Tibial artery (tissue), 4 donors: ENCODE measurements at regions not wholly inside any gene's neighbourhood (a gene's known extent, or its start where the extent isn't known, plus 50 kb on each side); places are given as distances from the start of the nearest gene placed in this dataset.

Experiments
- DNase-seq, 2 donors: peaks; one replicate each; pipeline ENCODE4 v3.0.0-alpha.2; 2019
- H3K27ac ChIP-seq, 2 donors: fragments of 200-600 bp; sonication (generic) in 1 of 2; 1 replicate in 1 of 2; 2 replicates in 1 of 2; pipeline ENCODE4 v1.5.1; 2018 to 2019; ENCODE audit warnings: mild to moderate bottlenecking in 1 of 2
- H3K27me3 ChIP-seq, 2 donors: fragments of 200-600 bp; sonication (generic) in 1 of 2; one replicate each; pipeline versions ENCODE4 v1.5.1 to v1.6.0; 2016 to 2019
- H3K36me3 ChIP-seq, 3 donors: fragments of 200-600 bp; sonication (generic) in 2 of 3; one replicate each; pipeline ENCODE4 v1.5.1; 2016 to 2019; ENCODE audit warnings: mild to moderate bottlenecking in 2 of 3
- H3K4me1 ChIP-seq, 4 donors: fragments of 200-600 bp; sonication (generic) in 2 of 4; 1 replicate in 3 of 4; 2 replicates in 1 of 4; pipeline ENCODE4 v1.5.1; 2016 to 2019
- H3K4me3 ChIP-seq, 2 donors: fragments of 200-600 bp; sonication (generic) in 1 of 2; 1 replicate in 1 of 2; 2 replicates in 1 of 2; pipeline ENCODE4 v1.5.1; 2018 to 2019; ENCODE audit warnings: mild to moderate bottlenecking in 2 of 2
- H3K9me3 ChIP-seq, 3 donors: fragments of 200-600 bp; sonication (generic) in 1 of 3; one replicate each; pipeline ENCODE4 v1.5.1; 2016 to 2019
- intact Hi-C: fragments of 100-400 bp; cut with DNase I; formaldehyde crosslinking; loops from one replicate; pipeline ENCODE4 v1.15.0; 2023; ENCODE audit warnings: low total_unique reads
- TF ChIP-seq, protein P1 (sequence below), 2 experiments: fragments of 200-600 bp in 1 of 2; fragments of 450-650 bp in 1 of 2; IDR thresholded peaks; one replicate each; pipeline ENCODE4 v1.5.1; 2017 to 2019; ENCODE audit warnings: antibody characterized with exemption in 2 of 2, mild to moderate bottlenecking in 1 of 2, moderate library complexity in 1 of 2

DNA sequence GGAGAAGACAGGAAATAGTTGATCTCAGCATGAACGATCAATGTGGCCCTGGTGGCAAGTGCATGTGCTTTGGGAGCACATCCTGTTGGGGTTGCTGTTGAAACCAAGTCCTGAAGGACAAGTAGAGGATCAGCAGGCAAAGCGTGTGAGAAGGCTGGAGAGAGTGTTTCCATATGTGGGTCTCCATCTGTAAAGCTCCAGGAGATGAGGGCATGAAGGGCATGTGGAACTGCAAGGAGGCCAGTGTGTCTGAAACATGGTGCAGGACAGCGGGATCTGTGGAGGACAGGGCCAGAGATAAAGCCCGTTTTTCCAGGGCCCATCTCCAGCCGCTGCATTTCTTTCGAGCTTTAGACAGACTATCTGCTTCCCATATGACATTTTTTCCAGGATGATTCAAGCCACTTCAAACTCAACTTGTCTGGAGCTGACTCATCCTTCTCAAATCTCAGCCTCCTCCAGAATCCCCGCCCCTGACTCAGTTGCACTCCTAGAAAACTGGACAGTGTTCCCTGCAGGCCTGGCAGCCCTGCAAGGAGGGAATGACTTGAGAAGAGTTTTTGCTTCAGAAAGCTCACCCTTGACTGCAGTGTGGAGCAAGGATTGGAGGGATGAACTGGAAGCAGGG lies 226.1 kb downstream of the VAPA start:
- no peaks in the 10 kb centered on the region for H3K9me3 ChIP-seq
- H3K4me1 ChIP-seq, result peaks cover 0 to 38% (median 19%) of the 10 kb centered on the region in 4 donors
- no peak for DNase-seq
- TF ChIP-seq, protein P1, sequence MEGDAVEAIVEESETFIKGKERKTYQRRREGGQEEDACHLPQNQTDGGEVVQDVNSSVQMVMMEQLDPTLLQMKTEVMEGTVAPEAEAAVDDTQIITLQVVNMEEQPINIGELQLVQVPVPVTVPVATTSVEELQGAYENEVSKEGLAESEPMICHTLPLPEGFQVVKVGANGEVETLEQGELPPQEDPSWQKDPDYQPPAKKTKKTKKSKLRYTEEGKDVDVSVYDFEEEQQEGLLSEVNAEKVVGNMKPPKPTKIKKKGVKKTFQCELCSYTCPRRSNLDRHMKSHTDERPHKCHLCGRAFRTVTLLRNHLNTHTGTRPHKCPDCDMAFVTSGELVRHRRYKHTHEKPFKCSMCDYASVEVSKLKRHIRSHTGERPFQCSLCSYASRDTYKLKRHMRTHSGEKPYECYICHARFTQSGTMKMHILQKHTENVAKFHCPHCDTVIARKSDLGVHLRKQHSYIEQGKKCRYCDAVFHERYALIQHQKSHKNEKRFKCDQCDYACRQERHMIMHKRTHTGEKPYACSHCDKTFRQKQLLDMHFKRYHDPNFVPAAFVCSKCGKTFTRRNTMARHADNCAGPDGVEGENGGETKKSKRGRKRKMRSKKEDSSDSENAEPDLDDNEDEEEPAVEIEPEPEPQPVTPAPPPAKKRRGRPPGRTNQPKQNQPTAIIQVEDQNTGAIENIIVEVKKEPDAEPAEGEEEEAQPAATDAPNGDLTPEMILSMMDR (IDR thresholded peaks at IDR 0.05), result no peak
- no peaks in the 10 kb centered on the region for H3K36me3 ChIP-seq
- no peak overlapping the region for H3K27ac ChIP-seq
- no peak overlapping the region for H3K4me3 ChIP-seq
- intact Hi-C loops, result no loop called here
- no peaks in the 10 kb centered on the region for H3K27me3 ChIP-seq

DNA sequence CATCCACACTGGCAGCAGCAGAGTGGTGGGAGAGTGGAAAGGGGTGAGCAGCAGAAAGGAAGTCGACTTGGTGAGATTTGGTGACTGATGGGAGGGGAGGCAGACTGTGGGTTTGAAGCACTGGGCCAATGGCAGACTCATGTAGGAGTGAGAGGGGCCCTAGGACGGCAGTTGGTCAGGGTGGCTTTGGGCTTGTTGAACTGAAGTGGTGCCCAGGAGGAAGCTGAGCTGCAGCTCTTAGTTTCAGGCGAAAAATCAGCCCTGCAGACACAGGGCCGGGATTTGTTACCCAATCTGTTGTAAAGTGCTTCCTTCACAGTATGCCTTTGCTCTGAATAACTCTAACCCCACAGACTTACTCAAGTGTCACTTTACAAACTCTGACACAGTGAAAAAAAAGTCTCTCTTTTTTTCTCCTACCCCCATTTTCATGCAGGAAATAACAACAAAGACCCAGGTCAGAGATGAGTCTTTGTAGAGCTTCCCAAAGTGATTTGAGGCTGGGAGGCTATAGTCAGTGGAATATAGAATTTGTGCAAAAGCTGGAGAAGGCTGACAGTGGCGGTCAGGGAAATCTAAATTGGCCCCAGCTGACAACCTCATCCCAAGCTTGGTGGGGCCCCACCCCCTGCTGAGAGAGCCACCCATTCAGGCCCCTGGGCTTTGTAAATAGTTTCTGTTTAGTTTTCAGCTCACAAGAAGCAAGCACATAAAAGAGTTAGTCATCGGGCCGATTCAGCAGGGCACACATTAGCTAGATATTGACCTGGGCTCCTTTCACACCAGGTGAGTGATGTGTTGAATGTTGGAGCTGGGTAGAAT lies 226.9 kb downstream of the VAPA start:
- TF ChIP-seq, protein P1 (IDR thresholded peaks at IDR 0.05), result no peak
- Histone ChIP-seq H3K4me3 (no peak overlapping the region), H3K4me1 (peaks cover 0 to 38% (median 19%) of the 10 kb centered on the region in 4 donors), H3K36me3 (no peaks in the 10 kb centered on the region), H3K27ac (peak overlapping the region in 1 of 2 donors; percentile 26), H3K9me3 (no peaks in the 10 kb centered on the region), H3K27me3 (no peaks in the 10 kb centered on the region)
- intact Hi-C loops, result no loop called here
- DNase-seq, result no peak

DNA sequence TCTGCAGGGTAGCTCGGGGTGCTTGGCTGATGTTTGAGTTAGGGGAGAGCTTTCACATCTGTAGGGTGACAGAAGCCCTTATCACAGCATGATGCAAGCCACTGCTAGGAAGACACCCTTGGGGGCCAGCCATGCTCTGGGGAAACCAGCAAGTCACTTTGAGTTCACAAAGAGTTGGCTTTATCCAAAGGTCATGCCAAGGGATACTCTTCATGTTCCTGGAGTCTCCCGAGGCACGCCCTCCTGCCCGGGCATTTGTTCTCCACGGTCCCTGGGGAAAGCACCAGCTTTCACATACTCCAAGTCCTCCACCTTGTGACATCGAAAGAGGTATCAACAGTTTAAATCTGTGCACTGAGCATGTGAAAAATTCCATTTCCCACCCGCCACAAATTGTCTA lies 227.7 kb downstream of the VAPA start:
- Histone ChIP-seq H3K9me3 (no peaks in the 10 kb centered on the region), H3K27me3 (no peaks in the 10 kb centered on the region), H3K4me1 (peaks cover 0 to 38% (median 19%) of the 10 kb centered on the region in 4 donors), H3K27ac (peak overlapping the region in 1 of 2 donors; percentile 55), H3K36me3 (no peaks in the 10 kb centered on the region), H3K4me3 (no peak overlapping the region)
- TF ChIP-seq, protein P1 (IDR thresholded peaks at IDR 0.05), result no peak
- DNase-seq, result no peak
- intact Hi-C loops, result no loop called here

DNA sequence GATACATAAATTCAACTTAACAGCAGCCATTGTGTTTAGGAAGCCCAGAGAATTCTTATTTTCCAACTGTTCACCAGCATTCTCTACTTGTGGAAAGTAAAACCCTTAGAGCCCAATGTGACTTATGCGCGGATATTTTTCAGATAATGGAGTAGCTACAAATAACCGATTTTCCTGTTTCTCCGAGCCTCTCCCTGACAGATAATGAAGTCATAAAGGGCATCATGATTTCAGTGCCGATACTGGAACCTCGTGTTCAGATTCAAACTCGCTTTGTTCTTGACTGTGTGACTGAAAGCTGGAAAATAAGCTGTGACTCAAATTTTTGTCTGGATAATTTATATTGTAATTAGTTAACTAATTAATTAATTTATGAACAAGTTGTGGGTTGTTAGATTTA lies 228.2 kb downstream of the VAPA start:
- Histone ChIP-seq H3K4me1 (peaks cover 0 to 38% (median 19%) of the 10 kb centered on the region in 4 donors), H3K4me3 (peak overlapping the region in 1 of 2 donors; percentile 6), H3K36me3 (no peaks in the 10 kb centered on the region), H3K27me3 (no peaks in the 10 kb centered on the region), H3K9me3 (no peaks in the 10 kb centered on the region), H3K27ac (peak overlapping the region; percentile 42 to 55)
- TF ChIP-seq, protein P1 (IDR thresholded peaks at IDR 0.05), result no peak
- intact Hi-C loops, result no loop called here
- DNase-seq, result no peak

DNA sequence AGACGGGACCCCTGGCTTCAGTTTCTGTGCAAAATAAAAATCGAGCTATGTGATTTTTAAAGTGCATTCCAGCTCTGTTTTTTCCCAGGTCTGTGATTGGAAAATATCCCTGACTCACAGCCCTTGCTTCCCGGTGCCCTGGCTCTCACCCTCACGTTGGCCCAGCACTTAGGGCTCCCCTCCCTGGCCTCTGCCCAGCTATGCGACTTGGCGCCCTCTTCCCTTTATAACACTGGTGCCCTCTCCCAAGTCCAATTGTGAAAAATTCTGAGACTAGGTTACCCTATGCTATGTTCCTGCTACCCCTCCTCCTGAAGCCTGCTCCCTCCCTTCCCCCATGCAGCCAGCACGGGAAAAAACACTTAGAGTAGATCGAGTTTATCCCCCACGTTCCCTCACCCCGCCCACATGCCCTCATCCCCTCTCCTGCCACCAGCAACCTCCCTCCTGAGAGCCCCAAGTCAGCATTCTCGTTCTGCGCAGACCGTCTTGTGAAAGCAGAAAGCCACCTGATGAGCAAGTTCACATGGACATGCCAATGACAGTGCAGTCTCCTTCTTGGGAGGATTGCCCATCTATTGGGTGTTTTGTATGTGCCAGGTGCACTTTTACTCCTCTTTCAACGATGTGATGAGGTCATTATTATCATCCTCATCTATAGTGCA lies 228.8 kb downstream of the VAPA start:
- peak overlapping the region; percentile 42 to 55 for H3K27ac ChIP-seq
- H3K4me3 ChIP-seq, result peak overlapping the region in 1 of 2 donors; percentile 6
- intact Hi-C loops, result no loop called here
- no peak for DNase-seq
- no peaks in the 10 kb centered on the region for H3K27me3 ChIP-seq
- TF ChIP-seq, protein P1 (IDR thresholded peaks at IDR 0.05), result no peak
- peaks cover 0 to 38% (median 19%) of the 10 kb centered on the region in 4 donors for H3K4me1 ChIP-seq
- H3K9me3 ChIP-seq, result no peaks in the 10 kb centered on the region
- H3K36me3 ChIP-seq, result no peaks in the 10 kb centered on the region
